IPS-NIHi11 (cell line): ENCODE measurements at regions not wholly inside any gene's neighbourhood (a gene's known extent, or its start where the extent isn't known, plus 50 kb on each side); places are given as distances from the start of the nearest gene placed in this dataset.

ENCODE experiments used
- DNase-seq: peaks from one replicate; pipeline ENCODE4 v3.0.0; 2012; ENCODE audit warnings: mixed read lengths, low spot score

- no peak for DNase-seq
Observed at GRCh38 chr11:122173074-122173450, 57.0 kb upstream of the BLID start.

DNA sequence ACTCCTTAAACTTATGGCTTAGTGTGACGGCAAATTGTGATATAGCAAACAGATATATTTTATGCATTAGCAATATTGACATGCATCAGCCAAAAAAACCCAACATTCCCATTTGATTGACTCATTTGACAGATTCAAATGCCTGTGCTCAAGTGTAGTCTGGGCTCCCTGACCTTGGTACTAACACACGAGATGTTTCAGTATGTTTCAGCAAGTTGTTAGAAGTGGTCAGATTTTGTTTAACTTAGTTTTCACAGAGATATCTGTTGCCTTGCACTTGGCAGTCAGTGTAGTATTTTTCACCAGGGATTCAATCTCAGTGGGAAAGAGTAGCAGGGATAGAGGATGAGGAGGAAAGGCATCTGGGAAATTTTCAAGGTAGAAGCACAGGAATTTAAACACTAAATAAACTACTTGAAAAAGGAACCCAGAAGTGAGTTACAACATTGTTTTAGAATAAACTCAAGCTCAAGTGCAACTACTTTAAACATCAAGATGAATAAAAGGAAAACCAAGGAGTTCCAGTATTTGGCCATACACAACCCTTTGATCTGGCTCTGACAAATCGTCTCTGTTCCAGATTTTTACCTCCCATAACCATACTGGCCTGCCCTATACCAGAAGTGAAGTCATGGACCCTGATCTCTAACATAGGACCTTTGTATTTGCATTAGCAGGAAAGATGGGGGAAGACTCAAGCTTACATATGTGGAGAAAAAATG lies 56.5 kb upstream of the BLID start:
- DNase-seq: no peak

DNA sequence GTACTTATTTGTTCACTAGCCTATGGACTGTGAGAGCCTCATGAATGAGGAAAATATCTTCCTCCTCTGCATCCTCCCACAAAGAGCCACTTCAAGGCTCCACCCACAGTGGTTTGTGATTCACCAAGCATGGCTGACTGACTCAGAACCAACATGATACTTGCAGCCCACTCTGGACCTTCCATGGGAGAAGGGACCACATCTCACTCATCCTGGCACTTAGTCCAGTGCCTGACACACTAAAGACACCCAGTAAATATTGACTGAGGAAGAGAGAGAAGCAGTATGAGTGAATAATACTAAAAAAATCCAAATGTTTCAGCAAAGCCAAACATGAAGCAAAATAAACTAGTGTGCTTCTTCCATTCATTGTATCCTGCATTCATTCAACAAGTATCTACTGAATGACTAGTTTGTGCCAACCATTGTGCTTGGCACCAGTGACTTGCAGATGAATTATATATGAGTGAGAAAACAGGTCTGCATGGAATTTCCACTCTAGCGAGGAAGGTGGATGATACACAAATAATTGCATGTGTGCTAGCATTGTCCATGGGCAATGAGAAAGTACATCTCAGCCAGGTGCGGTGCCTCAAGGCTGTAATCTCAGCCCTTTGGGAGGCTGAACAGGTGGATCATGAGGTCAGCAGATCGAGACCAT lies 54.9 kb upstream of the BLID start:
- DNase-seq: no peak

- no peak for DNase-seq
Observed at GRCh38 chr11:122168218-122168617, 52.2 kb upstream of the BLID start.

DNA sequence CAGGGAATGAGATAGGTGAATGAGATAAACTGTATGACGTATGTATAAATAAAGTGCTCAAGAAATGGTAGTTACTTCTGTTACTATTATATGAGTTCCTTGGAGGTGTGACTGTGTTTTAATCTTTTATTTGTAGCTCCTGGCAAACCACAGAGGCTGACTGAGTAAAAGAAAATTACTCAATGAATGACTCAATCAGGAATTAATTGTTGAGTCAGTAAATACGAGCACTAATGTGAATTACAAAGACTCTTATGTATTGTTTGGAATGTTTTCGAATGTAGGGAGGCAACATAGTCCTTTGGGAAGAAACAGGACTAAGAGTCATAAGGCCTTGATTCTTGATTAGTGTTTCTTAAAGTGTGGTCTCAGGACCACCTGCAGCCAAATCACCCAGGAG lies 51.1 kb upstream of the BLID start:
- DNase-seq: no peak

- no peak for DNase-seq
Observed at GRCh38 chr11:122165607-122166371, 49.8 kb upstream of the BLID start.
